ENCODE measurements at regions not wholly inside any gene's neighbourhood (a gene's known extent, or its start where the extent isn't known, plus 50 kb on each side); places are given as distances from the start of the nearest gene placed in this dataset.

- TF ChIP-seq CENPBD1 (CRISPR knock-in tag; IDR thresholded peaks at IDR 0.05; ENCODE audit: borderline replicate concordance, low read depth) (no peak), ZNF552 (CRISPR knock-in tag; IDR thresholded peaks at IDR 0.05; ENCODE audit: borderline replicate concordance) (no peak), CEBPG (CRISPR knock-in tag; IDR thresholded peaks at IDR 0.05) (peak; percentile 95), PRDM4 (CRISPR knock-in tag; IDR thresholded peaks at IDR 0.05; ENCODE audit: borderline replicate concordance) (no peak), SP1 (IDR thresholded peaks at IDR 0.05) (no peak), SP1 (CRISPR knock-in tag; IDR thresholded peaks at IDR 0.05) (no peak), AKAP8 (CRISPR knock-in tag; IDR thresholded peaks at IDR 0.05) (no peak), SP140L (CRISPR knock-in tag; IDR thresholded peaks at IDR 0.05; ENCODE audit: borderline replicate concordance) (no peak), TEF (CRISPR knock-in tag; IDR thresholded peaks at IDR 0.05) (no peak), ZNF264 (CRISPR knock-in tag; IDR thresholded peaks at IDR 0.05) (no peak), HBP1 (CRISPR knock-in tag; IDR thresholded peaks at IDR 0.05; ENCODE audit: low read depth) (no peak), PHF21A (CRISPR knock-in tag; IDR thresholded peaks at IDR 0.05) (peak; percentile 41; the same call in 1 of the 2 replicates), FOXP4 (CRISPR knock-in tag; IDR thresholded peaks at IDR 0.05) (peak; percentile 45; the same call in 1 of the 2 replicates), ATM (IDR thresholded peaks at IDR 0.05; ENCODE audit: borderline replicate concordance) (no peak), ZNF232 (CRISPR knock-in tag; IDR thresholded peaks at IDR 0.05; ENCODE audit: borderline replicate concordance) (no peak), GABPA (IDR thresholded peaks at IDR 0.05; ENCODE audit: low read depth, low read length) (no peak), GABPA (CRISPR knock-in tag; IDR thresholded peaks at IDR 0.05; ENCODE audit: low read depth) (no peak), TCF7L2 (IDR thresholded peaks at IDR 0.05; ENCODE audit: low read depth, low read length) (no peak), MTF2 (CRISPR knock-in tag; IDR thresholded peaks at IDR 0.05; ENCODE audit: borderline replicate concordance) (no peak), ZNF20 (CRISPR knock-in tag; IDR thresholded peaks at IDR 0.05) (no peak), ZNF513 (CRISPR knock-in tag; conservative IDR thresholded peaks at IDR 0.05) (no peak), PHF8 (CRISPR knock-in tag; IDR thresholded peaks at IDR 0.05) (no peak), ZNF776 (CRISPR knock-in tag; IDR thresholded peaks at IDR 0.05) (no peak), ZNF674 (CRISPR knock-in tag; IDR thresholded peaks at IDR 0.05; ENCODE audit: low read depth) (0 out of 2 replicates have a peak, but pooled peaks have one; percentile 74)
These were observed 66.1 kb upstream of the SMURF2 start (continued) for GRCh38 chr17:64728041-64728695.

All from HepG2 (cell line).